K562 (cell line): ENCODE measurements at regions not wholly inside any gene's neighbourhood (a gene's known extent, or its start where the extent isn't known, plus 50 kb on each side); places are given as distances from the start of the nearest gene placed in this dataset.

Source experiments
- CHD4 ChIP-seq: fragments of 200-600 bp; sonication (generic); IDR thresholded peaks from 3 replicates; pipeline ENCODE4 v1.6.1; 2012; ENCODE audit warnings: low read depth, mild to moderate bottlenecking, mixed read lengths, low read length, inconsistent platforms; ENCODE audit not compliant: insufficient read depth, insufficient replicate concordance, poor library complexity, severe bottlenecking
- CTCF ChIP-seq, 3 experiments: IDR thresholded peaks in 2 of 3; conservative IDR thresholded peaks in 1 of 3; 2 replicates each; pipeline ENCODE4 v1.5.1; 2011 to 2012; ENCODE audit warnings: low read length in 3 of 3, mild to moderate bottlenecking in 3 of 3, control low read depth in 2 of 3, improper control_type of control experiment in 1 of 3, inconsistent platforms in 1 of 3, low read depth in 1 of 3, mixed read lengths in 1 of 3, moderate library complexity in 1 of 3; ENCODE audit not compliant: insufficient read depth in 2 of 3
- EZH2 ChIP-seq: IDR thresholded peaks from 2 replicates; pipeline ENCODE4 v1.6.1; 2012; ENCODE audit warnings: low read depth, mild to moderate bottlenecking, inconsistent platforms, low read length, borderline replicate concordance
- KLF1 ChIP-seq: fragments of 450-650 bp; IDR thresholded peaks from 2 replicates; pipeline ENCODE4 v1.6.1; 2016; ENCODE audit warnings: missing genetic modification characterization, missing compliant biosample characterization
- MXI1 ChIP-seq: IDR thresholded peaks from 2 replicates; pipeline ENCODE4 v1.6.1; 2011; ENCODE audit warnings: low read depth, mild to moderate bottlenecking, improper control_type of control experiment, low read length
- SIX5 ChIP-seq, 2 experiments: IDR thresholded peaks; 2 replicates each; pipeline ENCODE4 v1.6.1; 2011; ENCODE audit warnings: low read length in 2 of 2, borderline replicate concordance in 1 of 2, low read depth in 1 of 2, mild to moderate bottlenecking in 1 of 2, moderate library complexity in 1 of 2; ENCODE audit not compliant: insufficient read depth in 1 of 2
- ZNF282 ChIP-seq: sonication (generic); formaldehyde crosslinking; IDR thresholded peaks from 2 replicates; pipeline ENCODE4 v1.8.1; 2023; ENCODE audit warnings: missing genetic modification reagents
- ZNF589 ChIP-seq: fragments of 200-800 bp; sonication (Bioruptor generic); IDR thresholded peaks from 2 replicates; pipeline ENCODE4 v1.6.1; 2016; ENCODE audit warnings: low read depth, missing genetic modification characterization, missing compliant biosample characterization

GRCh38 chr10:64060389-64060788 lies 539.2 kb downstream of the REEP3 start:
- no peak for TF ChIP-seq CHD4
- no peak for TF ChIP-seq EZH2
- TF ChIP-seq SIX5 (IDR thresholded peaks at IDR 0.05; ENCODE audit: borderline replicate concordance in 1 of 2, insufficient read depth in 1 of 2, low read depth in 1 of 2, low read length in 2 of 2), result no peak
- TF ChIP-seq CTCF (IDR thresholded peaks at IDR 0.05 in 2 of 3, conservative IDR thresholded peaks at IDR 0.05 in 1 of 3; ENCODE audit: insufficient read depth in 2 of 3, low read depth in 1 of 3, low read length in 3 of 3), result no peak
- TF ChIP-seq MXI1, result no peak
- TF ChIP-seq ZNF282, result no peak
- TF ChIP-seq ZNF589 (CRISPR knock-in tag), result no peak
- TF ChIP-seq KLF1 (tag), result no peak
